GM21367 (cell line): ENCODE measurements at regions not wholly inside any gene's neighbourhood (a gene's known extent, or its start where the extent isn't known, plus 50 kb on each side); places are given as distances from the start of the nearest gene placed in this dataset.

Experiments used
- ATAC-seq: cut with Tn5 transposase; IDR thresholded peaks from one replicate; pipeline ENCODE4 v1.9.1; 2021; ENCODE audit not compliant: unreplicated experiment

- no peak for ATAC-seq
These were observed 586.8 kb upstream of the MAP3K7 start for GRCh38 chr6:91173651-91174050.

GRCh38 chr6:91173186-91173585, 586.3 kb upstream of the MAP3K7 start:
- no peak for ATAC-seq

GRCh38 chr6:91171754-91172462, 585.0 kb upstream of the MAP3K7 start:
- no peak for ATAC-seq

GRCh38 chr6:91167846-91168245, 581.0 kb upstream of the MAP3K7 start:
- ATAC-seq = no peak

GRCh38 chr6:91166271-91167046, 579.6 kb upstream of the MAP3K7 start:
- ATAC-seq = no peak

GRCh38 chr6:91164105-91164504, 577.2 kb upstream of the MAP3K7 start:
- ATAC-seq = no peak

- ATAC-seq = no peak
These were observed 574.4 kb upstream of the MAP3K7 start for GRCh38 chr6:91161246-91161645.

- no peak for ATAC-seq
These were observed 568.4 kb upstream of the MAP3K7 start for GRCh38 chr6:91155129-91155785.

- no peak for ATAC-seq
These were observed 566.0 kb upstream of the MAP3K7 start for GRCh38 chr6:91152824-91153223.

- ATAC-seq = no peak
These were observed 563.3 kb upstream of the MAP3K7 start for GRCh38 chr6:91149956-91150705.

GRCh38 chr6:91149246-91149955, 562.5 kb upstream of the MAP3K7 start:
- no peak for ATAC-seq

- ATAC-seq = no peak
These were observed 557.3 kb upstream of the MAP3K7 start for GRCh38 chr6:91144126-91144525.

- no peak for ATAC-seq
These were observed 555.3 kb upstream of the MAP3K7 start for GRCh38 chr6:91142154-91142553.

- no peak for ATAC-seq
These were observed 554.5 kb upstream of the MAP3K7 start for GRCh38 chr6:91141346-91141745.

GRCh38 chr6:91140449-91140848, 553.6 kb upstream of the MAP3K7 start:
- ATAC-seq = no peak

GRCh38 chr6:91137286-91137685, 550.4 kb upstream of the MAP3K7 start:
- ATAC-seq = no peak

- no peak for ATAC-seq
These were observed 548.7 kb upstream of the MAP3K7 start for GRCh38 chr6:91135406-91136103.

GRCh38 chr6:91132461-91132860, 545.6 kb upstream of the MAP3K7 start:
- ATAC-seq = no peak

GRCh38 chr6:91130126-91130525, 543.3 kb upstream of the MAP3K7 start:
- ATAC-seq = no peak

GRCh38 chr6:91127752-91128151, 540.9 kb upstream of the MAP3K7 start:
- ATAC-seq = no peak
